Stimulated activated CD8-positive, alpha-beta memory T cell treated with anti-CD3 and anti-CD28 coated beads, Interleukin-15, amount 100 ng/mL, for 1 hour (primary cell): ENCODE measurements at regions not wholly inside any gene's neighbourhood (a gene's known extent, or its start where the extent isn't known, plus 50 kb on each side); places are given as distances from the start of the nearest gene placed in this dataset.

Source experiments
- DNase-seq: peaks from one replicate; pipeline ENCODE4 v3.0.0-alpha.2; 2020; ENCODE audit warnings: low read depth

- DNase-seq: no peak
Observed at GRCh38 chr9:119092125-119092524, 277.1 kb downstream of the BRINP1 start.

GRCh38 chr9:119094086-119094485, 275.1 kb downstream of the BRINP1 start:
- DNase-seq: no peak

GRCh38 chr9:119095072-119095471, 274.2 kb downstream of the BRINP1 start:
- DNase-seq: no peak

DNA sequence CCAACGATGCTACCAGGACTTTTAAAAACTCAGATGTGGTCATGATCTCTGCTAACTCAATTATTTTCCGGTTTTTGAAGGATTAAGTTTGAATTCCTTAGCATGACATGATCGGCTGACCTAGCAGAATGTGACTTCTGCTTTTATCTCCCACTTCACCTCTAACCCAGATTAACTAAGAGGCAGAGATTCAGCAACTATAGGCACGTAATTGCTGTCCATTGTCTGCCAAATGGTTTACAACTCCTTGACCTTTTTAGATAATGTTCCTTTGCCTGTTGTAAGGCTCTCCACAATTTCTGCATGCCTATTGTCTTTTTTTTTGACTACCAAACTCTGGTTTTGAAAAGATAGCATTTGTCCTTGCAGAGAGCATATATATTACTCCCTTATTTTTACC, 268.2 kb downstream of the BRINP1 start:
- no peak for DNase-seq

DNA sequence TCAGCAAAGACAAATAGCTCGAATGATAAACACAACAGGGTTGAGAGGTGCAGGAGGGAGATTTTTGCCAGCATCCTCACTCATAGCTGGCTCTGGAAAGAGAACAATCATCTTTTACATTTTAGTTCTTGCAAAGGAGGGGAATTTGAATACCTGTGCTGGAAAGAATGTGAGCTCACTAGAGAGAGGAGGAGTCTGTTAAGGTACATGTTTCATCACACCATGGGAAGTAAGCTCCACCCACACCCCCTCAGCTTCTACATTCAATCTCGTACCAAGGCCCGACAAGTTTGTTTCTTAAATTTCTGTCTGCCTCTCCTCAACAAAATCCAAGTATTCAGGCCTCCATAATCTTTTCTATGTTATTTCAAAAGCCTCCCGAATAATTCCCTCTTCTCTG, 254.6 kb downstream of the BRINP1 start:
- DNase-seq: no peak
